Lower leg skin (tissue), 4 donors: ENCODE measurements at regions not wholly inside any gene's neighbourhood (a gene's known extent, or its start where the extent isn't known, plus 50 kb on each side); places are given as distances from the start of the nearest gene placed in this dataset.

Source experiments
- DNase-seq, 2 donors: peaks; one replicate each; pipeline ENCODE4 v3.0.0-alpha.2; 2019; ENCODE audit warnings: low spot score in 2 of 2
- H3K4me3 ChIP-seq: fragments of 200-600 bp; sonication (generic); 2 replicates; pipeline ENCODE4 v1.5.1; 2017; ENCODE audit warnings: mild to moderate bottlenecking, low read depth; ENCODE audit not compliant: poor library complexity, severe bottlenecking
- CTCF ChIP-seq, 3 donors: fragments of 450-650 bp; IDR thresholded peaks; one replicate each; pipeline ENCODE4 v1.5.1; 2016; ENCODE audit warnings: antibody characterized with exemption in 3 of 3, mild to moderate bottlenecking in 3 of 3, moderate library complexity in 2 of 3
- POLR2A ChIP-seq, 2 donors: fragments of 450-650 bp; IDR thresholded peaks; one replicate each; pipeline ENCODE4 v1.6.1; 2016 to 2017; ENCODE audit warnings: antibody characterized with exemption in 2 of 2, mild to moderate bottlenecking in 1 of 2, moderate library complexity in 1 of 2
- WGBS, 2 donors: methylation state at CpG; one replicate each; pipeline ENCODE4 v1.1.5; 2018; 5-methylcytosine and 5-hydroxymethylcytosine counted together
- intact Hi-C: fragments of 100-400 bp; cut with DNase I; formaldehyde crosslinking; loops from one replicate; pipeline ENCODE4 v1.15.0; 2023; ENCODE audit warnings: low total_unique reads

GRCh38 chr4:133524369-133524768 is 375.3 kb downstream of the PCDH10 start:
- WGBS, 2 donors = 32 to 39% methylated on average over 1 of the region's 1 CpG
- TF ChIP-seq CTCF (IDR thresholded peaks at IDR 0.05) (no peak), POLR2A (IDR thresholded peaks at IDR 0.05) (no peak)
- no peak for DNase-seq
- intact Hi-C loops = no loop called here
- H3K4me3 ChIP-seq = no peak overlapping the region

GRCh38 chr4:133513901-133514300 is 364.8 kb downstream of the PCDH10 start:
- H3K4me3 ChIP-seq = no peak overlapping the region
- no peak for DNase-seq
- intact Hi-C loops = no loop called here
- TF ChIP-seq POLR2A (IDR thresholded peaks at IDR 0.05) = no peak
- TF ChIP-seq CTCF (IDR thresholded peaks at IDR 0.05) = no peak

GRCh38 chr4:133498149-133498548 is 349.1 kb downstream of the PCDH10 start:
- TF ChIP-seq POLR2A (IDR thresholded peaks at IDR 0.05) (no peak), CTCF (IDR thresholded peaks at IDR 0.05) (no peak)
- intact Hi-C loops = no loop called here
- no peak overlapping the region for H3K4me3 ChIP-seq
- 89% methylated on average over 6 of the region's 6 CpGs for WGBS, 2 donors
- no peak for DNase-seq

GRCh38 chr4:133493776-133494175 is 344.7 kb downstream of the PCDH10 start:
- no peak for DNase-seq
- TF ChIP-seq POLR2A (IDR thresholded peaks at IDR 0.05) (no peak), CTCF (IDR thresholded peaks at IDR 0.05) (no peak)
- WGBS, 2 donors = 67% methylated on average over 1 of the region's 1 CpG
- no peak overlapping the region for H3K4me3 ChIP-seq
- intact Hi-C loops = no loop called here

GRCh38 chr4:133493241-133493640 is 344.1 kb downstream of the PCDH10 start:
- TF ChIP-seq CTCF (IDR thresholded peaks at IDR 0.05) (no peak), POLR2A (IDR thresholded peaks at IDR 0.05) (no peak)
- H3K4me3 ChIP-seq = no peak overlapping the region
- 46 to 49% methylated on average over 1 of the region's 1 CpG for WGBS, 2 donors
- intact Hi-C loops = no loop called here
- no peak for DNase-seq

GRCh38 chr4:133484287-133484686 is 335.2 kb downstream of the PCDH10 start:
- no peak overlapping the region for H3K4me3 ChIP-seq
- TF ChIP-seq CTCF (IDR thresholded peaks at IDR 0.05) (no peak), POLR2A (IDR thresholded peaks at IDR 0.05) (no peak)
- DNase-seq = no peak
- intact Hi-C loops = no loop called here
- WGBS, 2 donors = 40 to 48% methylated on average over 2 of the region's 2 CpGs
